ENCODE measurements at regions not wholly inside any gene's neighbourhood (a gene's known extent, or its start where the extent isn't known, plus 50 kb on each side); places are given as distances from the start of the nearest gene placed in this dataset.

- TF ChIP-seq SAFB (IDR thresholded peaks at IDR 0.05; ENCODE audit: borderline replicate concordance, low read depth, low read length) (no peak), CREB5 (CRISPR knock-in tag; IDR thresholded peaks at IDR 0.05) (no peak), ZNF75A (CRISPR knock-in tag; IDR thresholded peaks at IDR 0.05) (no peak), KLF16 (IDR thresholded peaks at IDR 0.05) (no peak), SIN3A (IDR thresholded peaks at IDR 0.05; ENCODE audit: borderline replicate concordance in 2 of 2, control insufficient read depth in 1 of 2, low read depth in 2 of 2, low read length in 2 of 2) (no peak), ZC3H8 (IDR thresholded peaks at IDR 0.05) (no peak), ZBTB26 (CRISPR knock-in tag; IDR thresholded peaks at IDR 0.05) (no peak), NR2C2 (CRISPR knock-in tag; IDR thresholded peaks at IDR 0.05) (no peak), NR2C2 (tag; IDR thresholded peaks at IDR 0.05) (no peak), SMC3 (conservative IDR thresholded peaks at IDR 0.05; ENCODE audit: insufficient read depth, low read depth, low read length) (no peak), HDAC1 (IDR thresholded peaks at IDR 0.05) (no peak), ZNF639 (CRISPR knock-in tag; conservative IDR thresholded peaks at IDR 0.05 in 1 of 2, IDR thresholded peaks at IDR 0.05 in 1 of 2) (no peak), ZNF444 (CRISPR knock-in tag; IDR thresholded peaks at IDR 0.05) (no peak), ZFP1 (CRISPR knock-in tag; IDR thresholded peaks at IDR 0.05) (no peak), PBX2 (CRISPR knock-in tag; IDR thresholded peaks at IDR 0.05; ENCODE audit: low read depth) (no peak), PBX2 (tag; conservative IDR thresholded peaks at IDR 0.05; ENCODE audit: low read depth) (no peak), HLTF (IDR thresholded peaks at IDR 0.05) (no peak), CBX1 (IDR thresholded peaks at IDR 0.05; ENCODE audit: low read depth) (no peak), ZSCAN32 (CRISPR knock-in tag; IDR thresholded peaks at IDR 0.05) (no peak), ZNF384 (IDR thresholded peaks at IDR 0.05; ENCODE audit: low read depth, low read length) (no peak), HDAC2 (IDR thresholded peaks at IDR 0.05) (no peak), ATF1 (CRISPR knock-in tag; IDR thresholded peaks at IDR 0.05) (no peak), ATF1 (tag; IDR thresholded peaks at IDR 0.05) (no peak), ZNF217 (CRISPR knock-in tag; IDR thresholded peaks at IDR 0.05) (no peak), PHF20 (IDR thresholded peaks at IDR 0.05; ENCODE audit: partially characterized antibody) (no peak)
Measured at GRCh38 chr11:27193434-27194225, 153.0 kb downstream of the BBOX1 start (continued).

Data from K562 (cell line).